ENCODE measurements at regions not wholly inside any gene's neighbourhood (a gene's known extent, or its start where the extent isn't known, plus 50 kb on each side); places are given as distances from the start of the nearest gene placed in this dataset.

- TF ChIP-seq, protein P1, sequence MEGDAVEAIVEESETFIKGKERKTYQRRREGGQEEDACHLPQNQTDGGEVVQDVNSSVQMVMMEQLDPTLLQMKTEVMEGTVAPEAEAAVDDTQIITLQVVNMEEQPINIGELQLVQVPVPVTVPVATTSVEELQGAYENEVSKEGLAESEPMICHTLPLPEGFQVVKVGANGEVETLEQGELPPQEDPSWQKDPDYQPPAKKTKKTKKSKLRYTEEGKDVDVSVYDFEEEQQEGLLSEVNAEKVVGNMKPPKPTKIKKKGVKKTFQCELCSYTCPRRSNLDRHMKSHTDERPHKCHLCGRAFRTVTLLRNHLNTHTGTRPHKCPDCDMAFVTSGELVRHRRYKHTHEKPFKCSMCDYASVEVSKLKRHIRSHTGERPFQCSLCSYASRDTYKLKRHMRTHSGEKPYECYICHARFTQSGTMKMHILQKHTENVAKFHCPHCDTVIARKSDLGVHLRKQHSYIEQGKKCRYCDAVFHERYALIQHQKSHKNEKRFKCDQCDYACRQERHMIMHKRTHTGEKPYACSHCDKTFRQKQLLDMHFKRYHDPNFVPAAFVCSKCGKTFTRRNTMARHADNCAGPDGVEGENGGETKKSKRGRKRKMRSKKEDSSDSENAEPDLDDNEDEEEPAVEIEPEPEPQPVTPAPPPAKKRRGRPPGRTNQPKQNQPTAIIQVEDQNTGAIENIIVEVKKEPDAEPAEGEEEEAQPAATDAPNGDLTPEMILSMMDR (optimal IDR thresholded peaks at IDR 0.05 in 1 of 3, IDR thresholded peaks at IDR 0.05 in 1 of 3, conservative IDR thresholded peaks at IDR 0.05 in 1 of 3; ENCODE audit: extremely low read depth in 1 of 3, insufficient read depth in 2 of 3, low read length in 3 of 3): no peak
- TF ChIP-seq EZH2 (IDR thresholded peaks at IDR 0.05; ENCODE audit: low read length): no peak
Measured at GRCh38 chr6:163726037-163726695, 311.6 kb downstream of the QKI start.

All from keratinocyte (primary cell).